GM21825 (cell line): ENCODE measurements at regions not wholly inside any gene's neighbourhood (a gene's known extent, or its start where the extent isn't known, plus 50 kb on each side); places are given as distances from the start of the nearest gene placed in this dataset.
"Not testable (repeated sequence)": the region's sequence is repeated elsewhere in the genome, so short reads cannot be mapped to it uniquely, and the experiment has no call there.

Source experiments
- ATAC-seq: cut with Tn5 transposase; IDR thresholded peaks from one replicate; pipeline ENCODE4 v1.9.1; 2021; ENCODE audit warnings: mild to moderate bottlenecking, moderate library complexity; ENCODE audit not compliant: unreplicated experiment

- ATAC-seq: not testable (repeated sequence)
Observed at GRCh38 chr1:83154306-83154705, 844.6 kb downstream of the TTLL7 start.

DNA sequence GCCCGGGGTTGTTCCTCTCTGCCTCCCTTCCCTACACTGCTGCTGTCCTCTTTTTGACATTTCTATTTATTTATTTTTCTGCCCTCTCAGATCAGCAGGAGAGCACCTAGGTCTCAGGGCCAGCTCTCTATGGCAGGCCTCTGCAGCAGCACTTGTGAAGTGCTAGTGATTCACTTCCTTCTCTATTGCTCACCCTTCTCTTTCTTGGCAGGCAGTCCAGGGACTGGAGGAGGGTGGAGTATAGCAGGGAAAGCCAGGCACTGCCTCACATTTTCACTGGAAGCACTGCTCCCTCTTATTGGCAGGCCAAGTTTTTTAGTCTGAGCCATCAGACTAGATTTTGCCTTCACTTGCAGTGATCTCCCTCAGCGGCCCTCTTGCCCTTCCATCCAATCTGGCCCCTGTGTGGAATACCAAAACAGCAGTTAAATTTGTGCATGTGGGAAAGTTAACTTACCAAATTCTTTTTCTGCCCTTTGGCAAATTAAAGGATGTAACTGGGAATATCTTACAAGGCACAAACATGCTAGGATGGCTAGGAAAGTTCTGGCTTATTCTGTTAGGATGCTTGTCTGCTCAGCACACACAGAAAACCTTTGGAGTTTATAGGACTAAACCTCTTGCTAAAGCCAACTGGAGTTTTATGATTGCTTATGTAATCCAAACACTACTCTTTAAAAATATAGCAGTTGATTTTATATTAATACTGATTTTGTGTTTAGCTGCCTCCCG lies 847.6 kb downstream of the TTLL7 start:
- not testable (repeated sequence) for ATAC-seq

DNA sequence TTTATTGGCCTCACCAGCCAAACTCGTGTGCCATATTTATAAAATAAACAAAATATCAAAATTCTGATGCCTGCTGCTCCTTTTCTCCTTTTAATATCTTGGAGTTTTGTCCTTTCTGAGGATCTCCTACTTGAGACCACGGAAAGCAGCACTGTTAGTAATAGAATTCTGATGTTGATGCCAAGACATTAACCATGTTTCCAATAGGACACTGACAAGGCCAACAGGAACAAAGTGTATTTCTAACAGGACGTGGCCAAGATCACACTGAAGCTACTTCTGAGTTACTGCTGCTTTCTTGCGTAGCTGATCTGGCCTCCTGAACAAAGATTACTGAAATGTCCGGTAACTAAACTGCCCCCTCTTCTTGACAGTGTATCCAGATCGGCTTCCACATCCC lies 848.5 kb downstream of the TTLL7 start:
- ATAC-seq: not testable (repeated sequence)

- ATAC-seq: not testable (repeated sequence)
Observed at GRCh38 chr1:83145820-83146219, 853.1 kb downstream of the TTLL7 start.

GRCh38 chr1:83142802-83143201 lies 856.1 kb downstream of the TTLL7 start:
- ATAC-seq: not testable (repeated sequence)

DNA sequence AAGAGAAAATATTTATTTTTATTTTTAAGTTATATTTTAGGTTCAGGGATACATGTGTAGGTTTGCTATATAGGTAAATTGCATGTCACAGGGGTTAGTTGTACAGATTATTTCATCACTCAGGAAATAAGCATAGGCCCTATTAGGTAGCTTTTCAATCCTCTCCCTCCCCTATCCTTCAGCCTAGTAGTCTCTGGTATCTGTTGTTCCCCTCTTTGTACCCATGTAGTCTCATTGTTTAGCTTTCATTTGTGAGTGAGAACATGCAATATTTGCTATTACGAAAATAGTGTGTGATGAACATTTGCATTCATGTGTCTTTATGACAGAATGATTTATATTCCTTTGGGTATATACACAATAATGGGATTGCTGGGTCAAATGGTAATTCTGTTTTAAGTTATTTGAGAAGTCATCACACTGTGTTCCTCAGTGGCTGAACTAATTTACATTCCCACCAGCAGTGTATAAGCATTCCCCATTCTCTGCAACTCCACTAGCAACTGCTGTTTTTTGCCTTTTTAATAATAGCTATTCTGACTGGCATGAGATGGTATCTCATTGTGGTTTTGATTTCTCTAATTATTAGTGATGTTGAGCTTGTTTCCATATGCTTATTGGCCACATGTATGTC lies 863.3 kb downstream of the TTLL7 start:
- not testable (repeated sequence) for ATAC-seq

- not testable (repeated sequence) for ATAC-seq
Observed at GRCh38 chr1:83134322-83135014, 864.5 kb downstream of the TTLL7 start.

- no peak for ATAC-seq
Observed at GRCh38 chr1:83131692-83131955, 867.3 kb downstream of the TTLL7 start.

GRCh38 chr1:83130886-83131691 lies 867.8 kb downstream of the TTLL7 start:
- ATAC-seq: no peak

DNA sequence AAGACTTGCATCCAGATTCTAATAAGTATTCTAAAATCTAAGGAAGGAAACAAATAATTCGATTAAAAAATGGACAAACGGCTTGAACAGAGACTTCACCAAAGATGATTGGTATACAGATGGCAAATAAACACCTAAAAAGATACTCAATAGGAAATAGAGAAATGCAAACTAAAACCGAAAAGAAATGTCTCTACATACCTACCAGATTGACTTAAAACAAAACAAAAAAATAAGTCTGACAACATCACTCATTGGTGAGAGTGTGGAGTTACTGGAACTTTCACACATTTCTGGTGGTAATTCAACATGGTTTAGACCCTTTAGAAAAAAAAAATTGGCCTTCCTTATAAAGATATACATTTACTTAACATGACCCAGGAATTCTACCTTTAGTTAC lies 869.8 kb downstream of the TTLL7 start:
- ATAC-seq: no peak

DNA sequence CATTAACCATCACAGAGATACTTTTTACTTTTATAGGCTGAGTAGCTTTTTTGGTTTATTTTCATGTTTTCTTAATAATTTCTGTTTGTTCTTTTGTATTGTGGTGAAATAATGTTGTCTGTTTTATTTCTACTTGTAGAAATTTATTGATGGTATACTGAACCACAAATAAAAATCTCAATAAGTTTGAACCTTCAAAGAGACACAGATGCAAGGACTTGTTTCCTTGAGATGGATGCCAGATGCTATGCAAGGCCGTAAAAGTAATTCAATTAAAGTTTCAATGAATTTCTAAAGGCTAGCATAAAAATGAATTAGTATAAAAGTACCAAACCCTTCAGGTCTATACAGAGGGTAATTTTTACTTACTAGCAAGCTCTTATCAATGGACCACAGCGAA lies 873.5 kb downstream of the TTLL7 start:
- ATAC-seq: no peak

DNA sequence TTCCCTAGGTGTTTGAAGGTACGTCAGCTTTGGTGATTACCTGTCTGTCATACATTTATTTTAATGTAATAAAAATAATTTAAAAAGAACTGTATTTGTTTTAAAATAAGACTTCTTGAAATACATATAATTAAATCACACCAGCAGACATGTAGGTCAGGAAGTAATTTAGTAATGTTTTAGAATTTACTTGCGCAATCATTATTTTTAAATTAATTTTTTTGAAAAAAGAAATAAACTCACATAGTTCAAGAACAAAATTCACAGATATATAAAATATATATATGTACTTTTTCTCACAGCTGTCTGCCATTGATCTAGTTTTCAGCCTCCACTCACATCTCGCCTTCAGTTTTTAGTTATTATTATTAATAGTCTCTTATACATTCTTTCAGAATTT lies 875.9 kb downstream of the TTLL7 start:
- no peak for ATAC-seq

DNA sequence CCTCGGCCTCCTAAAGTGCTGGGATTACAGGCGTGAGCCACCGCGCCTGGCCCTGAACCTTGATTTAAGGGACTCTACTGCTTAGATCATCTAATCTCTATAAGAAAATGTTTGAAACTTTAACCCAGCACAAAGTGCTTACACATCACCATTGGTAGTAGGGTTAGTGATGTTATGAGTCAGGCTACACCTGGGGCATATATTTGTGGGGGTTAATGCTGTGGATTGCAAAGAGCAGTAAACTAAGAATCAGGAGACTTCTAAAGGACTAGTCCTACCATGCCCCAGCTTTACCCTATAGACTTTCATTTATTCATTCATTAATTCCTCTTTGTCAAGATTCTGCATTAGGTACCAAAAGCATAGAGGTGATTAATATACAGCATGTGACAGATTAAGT lies 880.5 kb downstream of the TTLL7 start:
- no peak for ATAC-seq

GRCh38 chr1:83117030-83117429 lies 881.9 kb downstream of the TTLL7 start:
- not testable (repeated sequence) for ATAC-seq

GRCh38 chr1:83115785-83116184 lies 883.1 kb downstream of the TTLL7 start:
- no peak for ATAC-seq

- no peak for ATAC-seq
Observed at GRCh38 chr1:83114136-83114834, 884.6 kb downstream of the TTLL7 start.

- no peak for ATAC-seq
Observed at GRCh38 chr1:83113652-83114051, 885.3 kb downstream of the TTLL7 start.

GRCh38 chr1:83112248-83112885 lies 886.6 kb downstream of the TTLL7 start:
- no peak for ATAC-seq

DNA sequence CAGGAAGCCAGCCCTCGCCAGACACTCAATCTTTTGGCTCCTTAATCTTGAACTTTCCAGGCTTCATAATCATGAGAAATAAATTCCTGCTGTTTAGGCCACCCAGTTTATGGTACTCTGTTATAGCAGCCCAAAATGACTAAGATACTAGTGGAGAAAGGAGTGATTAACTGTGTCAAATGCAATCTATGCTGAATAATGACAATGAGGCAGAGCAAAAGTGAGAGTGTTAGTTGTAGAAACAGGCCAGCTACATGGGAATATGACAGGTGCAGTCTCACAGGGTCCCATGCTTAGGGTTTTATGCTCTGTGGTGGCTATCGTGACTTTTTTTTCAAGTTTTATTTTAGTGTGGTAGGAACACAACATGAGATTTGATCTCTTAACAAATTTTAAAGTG lies 888.8 kb downstream of the TTLL7 start:
- no peak for ATAC-seq

GRCh38 chr1:83109692-83110091 lies 889.2 kb downstream of the TTLL7 start:
- ATAC-seq: no peak
